ENCODE measurements at regions not wholly inside any gene's neighbourhood (a gene's known extent, or its start where the extent isn't known, plus 50 kb on each side); places are given as distances from the start of the nearest gene placed in this dataset.

DNA sequence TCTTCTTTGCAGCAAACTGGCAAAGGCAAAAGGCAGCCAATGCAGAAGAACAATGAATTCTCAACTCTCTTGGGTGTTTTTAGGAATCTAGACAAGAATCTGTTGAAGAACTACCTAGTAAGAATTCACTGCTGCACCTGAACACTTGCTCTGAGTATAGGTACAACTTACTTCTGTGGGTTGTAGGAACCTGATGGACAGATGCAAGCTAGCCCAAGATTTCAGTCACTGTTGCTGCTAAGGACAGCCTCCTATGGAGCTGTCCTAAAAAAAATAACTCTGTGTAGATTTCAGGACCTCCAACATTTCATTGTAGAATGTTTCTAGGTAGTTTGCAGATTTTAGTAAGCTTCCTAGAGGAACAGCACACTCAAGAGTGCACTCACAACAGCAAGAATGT lies 363.5 kb downstream of the CBLN2 start:
- DNase-seq, result no peak

DNA sequence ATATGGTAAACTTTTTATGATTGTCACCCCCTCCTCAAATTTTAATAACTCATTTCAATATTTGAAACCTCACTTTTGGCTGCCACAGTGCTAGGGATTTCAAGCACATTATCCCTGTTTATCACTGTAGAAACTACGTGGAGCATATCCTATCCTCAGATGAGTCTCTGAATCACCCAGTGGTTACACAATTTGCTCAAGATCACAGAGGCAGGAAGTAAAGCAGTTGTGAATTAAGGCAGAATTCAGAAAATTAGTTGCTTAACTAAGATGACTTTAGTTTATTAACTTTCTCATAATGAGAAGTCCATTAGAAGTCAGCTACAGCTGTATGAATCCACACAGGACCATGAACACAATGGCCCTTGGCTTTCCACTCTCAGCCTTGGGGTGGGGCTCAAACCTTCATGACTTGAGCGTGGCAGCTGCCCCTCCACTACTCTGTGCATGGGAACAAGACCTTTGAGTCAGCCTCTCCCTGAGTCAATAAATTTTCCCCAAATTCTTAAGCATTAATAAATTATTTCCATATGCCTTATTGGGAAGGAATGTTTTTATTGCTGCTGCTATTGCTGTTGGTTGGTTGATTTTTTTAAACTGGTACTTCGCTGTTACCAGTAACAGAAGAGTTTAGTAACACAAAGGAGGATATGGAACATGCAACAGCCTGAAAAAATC lies 369.0 kb downstream of the CBLN2 start:
- DNase-seq, result no peak

DNA sequence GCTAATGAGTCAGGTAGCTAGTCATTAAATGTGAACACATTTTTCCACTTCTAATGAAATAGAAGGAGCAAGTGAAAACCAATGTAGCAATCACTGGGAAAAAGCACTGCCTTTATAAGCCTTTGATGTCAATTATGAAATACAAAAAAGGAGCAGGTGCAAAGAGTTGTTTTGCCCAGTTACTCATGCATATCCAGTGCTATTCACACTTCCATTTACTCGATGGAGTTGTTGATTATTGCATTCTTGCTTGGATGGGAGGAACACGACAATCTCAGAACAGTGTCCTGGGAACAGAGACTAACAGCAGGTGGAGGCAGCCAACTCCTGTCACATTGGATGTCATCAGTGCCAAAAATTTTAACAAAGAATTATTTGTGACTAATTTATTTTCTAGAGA lies 372.5 kb downstream of the CBLN2 start:
- no peak for DNase-seq

DNA sequence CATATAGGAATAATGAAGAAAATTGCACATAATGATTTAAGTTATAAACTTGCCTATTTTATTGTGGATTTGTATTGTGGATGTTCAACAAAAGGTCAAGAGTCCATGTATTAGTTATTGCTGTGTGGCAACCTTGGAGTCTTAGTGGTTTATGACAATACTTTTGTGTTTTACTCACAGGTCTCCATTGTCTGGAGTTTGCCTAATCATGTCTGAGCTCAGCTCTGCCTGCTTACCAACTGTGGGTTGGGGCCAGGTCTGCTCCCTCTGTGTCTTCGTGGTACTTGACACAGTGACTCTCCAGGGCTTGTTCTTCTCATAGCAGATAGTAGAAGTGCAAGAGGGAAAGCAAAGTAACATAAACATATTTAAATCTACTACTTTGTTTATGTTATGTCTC lies 382.5 kb downstream of the CBLN2 start:
- DNase-seq, result no peak

DNA sequence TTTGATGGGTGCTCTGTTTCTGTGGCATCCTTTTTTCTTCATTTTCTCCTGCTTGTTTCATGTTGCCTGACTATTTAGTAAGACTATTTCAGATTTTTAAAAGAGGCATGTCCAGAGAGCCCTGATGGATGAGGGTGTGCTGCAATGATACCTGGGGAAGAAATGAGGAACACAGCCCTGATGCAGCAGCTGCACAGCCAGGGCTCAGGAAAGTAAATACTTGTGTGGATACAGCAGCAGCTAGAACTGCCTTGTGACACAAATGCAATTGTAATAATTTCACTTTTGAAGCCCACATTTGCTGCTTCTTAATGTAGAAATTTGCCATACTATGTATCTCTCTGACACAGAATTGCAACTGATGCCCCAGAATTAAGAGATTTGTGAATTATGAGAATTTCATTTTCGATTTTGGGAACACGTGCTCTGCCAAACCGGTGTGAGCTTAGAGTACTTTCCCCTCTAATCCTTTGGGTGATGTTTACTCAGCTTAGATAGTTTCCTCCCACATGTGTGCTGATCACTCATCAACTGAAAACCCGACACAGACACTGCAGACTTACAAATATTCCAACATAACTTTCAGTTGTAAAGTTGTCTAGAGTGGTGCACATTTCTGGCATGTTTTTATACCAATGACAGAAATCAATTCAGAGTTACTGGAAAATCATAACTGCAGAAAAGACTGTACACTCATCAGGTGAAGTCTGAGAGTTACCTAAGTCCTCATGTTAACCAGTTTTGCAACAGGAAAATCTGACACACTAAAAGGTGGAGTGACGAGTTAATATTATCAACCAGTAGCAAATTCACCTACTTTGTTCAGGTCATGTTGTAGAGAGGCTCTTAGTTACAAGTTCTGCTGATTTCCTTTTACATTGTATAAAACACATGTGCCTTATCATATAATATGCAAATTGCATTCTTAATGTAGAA lies 383.4 kb downstream of the CBLN2 start:
- DNase-seq, result no peak

DNA sequence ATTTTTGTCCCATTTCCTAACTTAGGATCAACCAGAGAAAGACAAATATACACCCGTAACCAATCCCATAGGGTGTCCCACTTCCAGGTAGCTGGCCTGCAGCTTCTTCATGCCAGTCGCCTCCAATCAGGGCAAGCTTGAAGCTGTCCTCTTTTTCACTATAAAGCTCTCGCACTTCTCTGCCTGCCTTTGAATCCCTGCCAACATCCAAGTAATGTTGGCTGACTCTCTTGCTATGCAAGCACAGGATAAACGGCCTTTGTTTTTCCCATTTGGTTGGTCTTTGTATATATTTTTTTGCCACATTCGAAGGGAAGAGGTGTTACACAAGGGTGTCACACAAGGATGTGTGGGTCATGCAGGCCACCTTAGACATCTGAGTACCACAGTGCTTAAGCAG lies 388.8 kb downstream of the CBLN2 start:
- DNase-seq, result no peak

DNA sequence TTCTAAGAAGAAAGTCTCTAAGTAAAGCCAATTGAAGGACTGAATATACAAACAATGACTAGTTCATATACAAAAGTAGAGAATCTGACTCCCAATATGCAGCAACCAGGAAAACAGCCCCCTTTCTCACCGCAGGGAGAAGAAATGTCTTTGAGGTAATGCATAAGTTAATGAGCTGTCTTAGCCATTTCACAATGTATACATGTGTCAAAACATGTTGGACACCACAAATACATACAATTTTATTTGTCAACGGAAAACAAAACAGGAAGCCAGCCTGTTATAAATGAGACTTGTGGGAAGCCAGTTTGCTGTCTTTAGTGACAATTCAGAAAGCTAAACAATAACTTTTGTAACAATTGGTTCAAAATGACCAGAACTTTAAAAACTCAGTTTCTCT lies 389.2 kb downstream of the CBLN2 start:
- DNase-seq, result no peak

DNA sequence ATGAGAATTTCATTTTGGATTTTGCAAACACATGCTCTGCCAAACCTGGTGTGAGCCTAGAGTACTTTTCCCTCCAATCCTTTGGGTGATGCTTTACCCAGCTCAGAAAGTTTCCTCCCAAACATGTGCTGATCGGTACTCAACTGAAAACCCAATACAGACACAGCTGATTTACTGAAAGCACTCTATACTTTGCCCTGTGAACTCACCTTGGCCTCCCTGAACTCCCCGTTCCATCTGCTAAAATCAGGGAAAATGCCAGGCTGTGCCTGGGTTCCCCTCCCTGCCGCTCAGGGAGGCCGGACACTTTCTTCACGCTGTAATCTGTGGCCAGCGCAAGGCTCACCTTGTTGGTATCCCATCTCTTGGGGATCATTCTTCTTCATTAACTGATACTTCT lies 391.2 kb downstream of the CBLN2 start:
- no peak for DNase-seq

DNA sequence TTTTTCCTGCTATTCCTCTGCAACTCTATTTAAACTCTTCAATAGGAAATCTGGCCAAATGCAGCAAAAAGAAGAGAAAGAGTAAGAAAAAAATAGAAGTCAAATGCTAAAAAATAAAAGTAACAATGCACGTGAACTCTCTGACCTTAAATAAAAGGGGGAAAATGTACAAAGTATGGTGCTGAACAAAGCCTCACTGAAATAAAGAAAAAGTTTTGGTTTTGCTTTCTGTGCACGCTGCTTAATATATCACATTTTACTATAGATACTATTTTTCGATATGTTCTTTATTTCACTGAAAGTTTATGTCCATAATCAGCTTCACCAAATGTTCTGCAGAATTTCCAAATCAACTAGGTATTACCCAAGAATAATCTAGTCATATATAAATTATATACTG lies 396.3 kb downstream of the CBLN2 start:
- no peak for DNase-seq

DNA sequence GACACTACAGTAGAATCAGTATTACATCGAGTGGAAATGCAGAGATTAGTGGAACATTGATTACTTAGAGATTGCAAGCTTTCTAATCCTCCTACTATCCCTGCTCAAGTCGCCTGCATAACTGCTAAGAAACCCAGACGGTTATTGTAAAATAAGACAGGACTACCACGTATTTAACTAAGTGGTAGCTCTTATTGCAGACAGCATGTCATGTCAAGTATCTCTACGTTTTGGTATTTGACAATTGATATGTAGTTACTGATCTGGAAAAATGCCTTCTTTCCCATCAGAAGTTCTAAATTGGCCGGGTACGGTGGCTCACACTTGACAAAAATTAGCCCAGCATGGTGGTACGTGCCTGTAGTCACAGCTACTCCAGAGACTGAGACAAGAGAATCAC lies 404.1 kb downstream of the CBLN2 start:
- DNase-seq, result no peak

DNA sequence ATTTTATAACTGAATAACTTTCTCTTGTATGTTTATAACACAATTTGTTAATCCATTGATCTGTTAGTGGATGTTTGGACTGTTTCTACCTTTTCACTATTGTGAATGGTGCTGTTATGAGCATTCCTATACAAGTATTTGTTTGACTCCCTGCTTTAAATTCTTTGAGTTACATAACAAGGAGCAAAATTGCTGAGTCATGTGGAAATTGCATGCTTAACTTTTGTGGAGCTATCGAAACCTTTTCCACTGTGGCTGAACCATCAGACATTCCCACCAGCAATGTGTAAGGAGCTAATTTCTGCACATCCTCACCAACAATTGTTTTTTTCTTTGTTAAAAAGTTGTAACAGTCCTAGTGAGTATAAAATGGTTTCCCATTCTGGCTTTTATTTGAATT lies 415.5 kb downstream of the CBLN2 start:
- DNase-seq, result no peak

DNA sequence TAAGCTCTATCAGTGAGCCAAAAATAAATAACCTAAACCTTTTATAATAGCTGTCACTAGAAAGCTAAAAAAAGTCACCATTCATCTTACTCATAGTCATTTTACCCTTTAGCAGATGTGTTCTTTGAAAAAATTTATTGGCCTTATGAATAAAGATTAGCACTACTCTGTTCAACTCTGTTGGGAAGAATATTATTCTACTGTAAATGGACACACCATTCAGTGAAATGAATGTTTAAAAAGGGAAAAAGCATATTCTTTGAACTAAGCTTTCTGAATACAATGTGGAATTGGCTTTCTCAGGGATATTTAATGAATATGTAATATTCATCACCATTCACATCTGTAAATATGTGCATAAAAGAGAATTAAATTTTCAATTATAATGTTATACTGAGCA lies 422.0 kb downstream of the CBLN2 start:
- DNase-seq, result no peak

DNA sequence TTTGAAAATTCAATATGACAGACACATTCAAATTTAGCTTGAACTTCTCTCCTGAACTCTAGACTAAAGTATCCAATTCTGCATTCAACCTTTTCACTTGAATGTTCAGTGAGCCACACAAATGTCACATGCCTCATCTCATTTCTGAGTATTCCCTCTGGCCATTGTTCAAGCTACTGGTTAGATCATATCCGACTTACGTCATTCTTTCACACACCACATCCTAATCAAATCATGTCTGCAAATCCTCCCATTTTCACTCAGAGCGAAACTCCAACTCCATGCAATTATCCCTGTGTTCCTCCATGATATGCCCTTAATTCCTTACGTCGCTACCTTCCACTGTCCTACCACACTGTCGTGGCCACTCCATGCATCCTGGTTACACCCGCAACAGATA lies 425.1 kb downstream of the CBLN2 start:
- DNase-seq, result no peak

DNA sequence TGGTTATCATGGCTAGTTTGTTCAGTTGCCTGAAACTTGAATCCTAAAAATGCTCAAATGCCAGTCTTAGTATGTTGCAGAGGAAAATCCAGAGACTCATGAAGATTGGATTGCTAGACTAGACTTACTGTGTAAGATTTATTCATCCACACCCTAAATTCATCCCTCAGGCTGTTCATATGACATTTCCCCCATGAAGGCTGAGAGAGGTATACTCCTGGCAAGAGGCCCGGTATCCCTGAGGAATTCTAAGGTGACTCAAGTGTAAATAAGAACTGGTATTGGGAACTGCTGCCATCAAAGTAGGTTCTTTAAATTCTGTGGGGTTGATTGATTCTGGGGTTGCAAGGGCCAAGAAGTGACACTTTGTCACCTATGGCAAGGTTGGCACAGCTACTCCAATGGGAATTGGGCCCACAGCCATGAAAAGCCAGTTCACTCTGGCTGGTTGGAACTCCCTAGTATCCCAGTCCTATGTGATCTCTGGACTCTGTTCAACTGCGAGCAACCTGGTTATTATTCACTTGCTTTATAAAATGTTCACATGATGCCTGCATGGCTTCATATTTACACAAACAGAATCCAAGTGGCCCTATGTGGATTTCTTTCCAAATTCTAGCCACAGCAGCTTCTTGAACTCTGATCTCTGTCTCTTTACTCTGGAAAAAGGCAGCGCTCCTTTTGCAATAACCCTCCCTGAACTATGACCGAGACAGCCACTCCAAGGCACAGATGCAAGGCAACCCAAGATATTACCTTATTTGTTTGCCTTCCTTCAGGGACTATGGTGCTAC lies 429.1 kb downstream of the CBLN2 start:
- no peak for DNase-seq

DNA sequence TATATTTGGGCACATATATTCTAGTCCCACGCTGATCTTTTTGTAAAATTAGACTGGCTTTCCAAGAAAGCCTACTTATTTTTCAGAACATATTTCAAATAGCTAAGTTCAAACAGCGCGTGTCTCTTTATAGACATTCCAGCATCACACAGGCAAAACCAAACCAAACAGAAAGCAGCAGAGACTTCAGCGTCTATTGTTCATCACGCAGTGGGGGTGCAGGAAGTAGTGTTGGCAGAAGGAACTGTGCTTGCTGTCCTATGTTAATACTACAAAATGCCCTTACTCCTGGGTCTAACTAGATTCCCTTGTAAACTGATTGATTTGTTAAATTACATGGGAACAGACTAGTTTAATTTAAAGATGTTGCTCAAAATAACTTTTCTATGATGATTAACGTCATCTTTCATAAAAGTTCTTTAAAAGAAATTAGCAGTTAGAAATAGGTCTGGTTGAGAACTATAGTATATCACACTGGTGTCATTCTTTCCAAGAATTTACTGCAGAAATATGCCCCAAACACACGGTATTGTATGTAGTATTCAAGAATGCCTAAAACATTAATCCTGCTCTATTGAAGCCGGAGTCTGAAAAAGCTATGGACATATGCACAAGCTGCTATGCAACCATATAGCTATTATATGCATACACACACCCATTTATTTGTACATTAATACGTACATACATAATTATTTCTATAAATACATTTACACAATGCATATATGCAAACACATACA lies 436.3 kb downstream of the CBLN2 start:
- DNase-seq, result no peak

DNA sequence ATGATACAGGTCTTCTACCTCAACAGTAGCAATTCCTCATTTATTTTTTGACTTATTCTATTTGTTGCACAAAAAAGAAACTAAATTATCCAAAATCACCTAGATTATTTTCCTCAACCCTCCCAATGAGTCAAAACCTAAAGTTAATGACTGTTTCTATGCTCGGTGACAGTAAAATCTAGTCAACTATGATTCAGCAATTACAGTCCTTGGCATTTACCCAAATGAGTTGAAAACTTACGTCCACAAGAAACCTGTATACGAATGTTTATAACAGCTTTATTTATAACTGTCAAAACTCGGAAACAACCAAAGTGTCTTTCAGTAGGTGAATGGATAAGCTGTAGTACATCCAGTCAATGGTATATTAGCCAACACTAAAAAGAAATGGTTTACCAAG lies 439.3 kb downstream of the CBLN2 start:
- DNase-seq, result no peak

DNA sequence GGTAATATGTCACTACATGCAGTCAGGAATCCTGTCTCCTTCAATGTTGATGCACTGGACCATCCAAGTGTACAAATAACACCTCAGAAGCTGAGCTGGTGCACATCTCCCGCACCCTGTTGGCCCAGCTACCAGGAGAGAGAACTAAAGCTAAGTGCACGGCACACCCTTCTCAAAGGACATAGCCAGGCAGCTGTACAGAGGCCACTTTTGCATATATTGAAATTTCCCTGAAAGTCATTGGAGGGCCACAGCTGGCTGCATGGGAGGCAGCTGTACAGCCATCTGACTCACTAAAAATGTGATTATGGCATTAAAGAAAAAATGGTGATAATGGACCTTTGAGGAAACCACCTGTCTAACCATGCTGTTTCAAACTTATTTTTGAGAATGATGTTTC lies 441.7 kb downstream of the CBLN2 start:
- DNase-seq, result no peak

DNA sequence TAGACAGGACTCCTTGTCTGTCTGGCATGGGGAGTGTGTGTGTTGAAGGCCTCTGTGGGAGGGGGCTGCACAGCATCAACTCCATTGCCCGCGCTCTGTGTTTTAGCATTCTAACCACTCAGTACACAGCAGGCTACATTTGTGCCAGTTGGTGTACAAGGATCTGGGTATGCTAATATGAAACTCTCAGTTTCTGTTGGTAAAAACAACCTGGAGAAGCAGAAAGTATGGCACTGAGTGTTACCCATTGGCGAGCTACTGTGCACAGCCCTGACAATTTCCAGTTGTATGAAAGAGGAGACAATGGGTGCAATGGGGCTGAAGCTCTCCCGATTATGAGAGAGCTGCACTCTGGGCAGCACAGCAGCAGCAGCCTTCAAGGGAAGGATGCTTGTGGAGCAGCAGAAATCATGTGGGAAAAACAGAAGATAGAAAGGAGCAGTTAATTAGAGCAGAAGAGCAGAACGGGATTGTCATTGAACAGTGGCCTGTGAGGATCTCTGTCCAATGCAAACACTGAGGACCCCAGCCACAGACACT lies 443.6 kb downstream of the CBLN2 start:
- no peak for DNase-seq

DNA sequence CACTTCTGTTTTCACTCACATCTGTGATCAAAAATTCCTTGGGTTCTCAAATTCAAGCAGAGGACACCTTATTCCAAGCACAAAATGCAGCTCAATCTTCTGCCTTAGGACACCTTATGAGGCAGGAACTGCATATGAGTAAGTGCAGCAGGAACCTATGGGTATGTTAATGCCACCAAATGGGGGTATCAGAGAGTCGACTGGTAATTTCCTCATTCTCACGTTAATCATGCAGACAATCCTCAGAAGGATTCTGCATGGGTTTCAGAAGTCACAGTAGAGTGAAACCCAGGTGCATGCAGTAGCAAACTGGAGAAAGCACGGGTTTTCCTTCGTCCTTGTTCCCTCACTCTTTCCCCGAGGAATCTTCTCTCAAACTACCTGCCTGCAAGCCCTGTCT lies 452.8 kb downstream of the CBLN2 start:
- DNase-seq, result no peak

DNA sequence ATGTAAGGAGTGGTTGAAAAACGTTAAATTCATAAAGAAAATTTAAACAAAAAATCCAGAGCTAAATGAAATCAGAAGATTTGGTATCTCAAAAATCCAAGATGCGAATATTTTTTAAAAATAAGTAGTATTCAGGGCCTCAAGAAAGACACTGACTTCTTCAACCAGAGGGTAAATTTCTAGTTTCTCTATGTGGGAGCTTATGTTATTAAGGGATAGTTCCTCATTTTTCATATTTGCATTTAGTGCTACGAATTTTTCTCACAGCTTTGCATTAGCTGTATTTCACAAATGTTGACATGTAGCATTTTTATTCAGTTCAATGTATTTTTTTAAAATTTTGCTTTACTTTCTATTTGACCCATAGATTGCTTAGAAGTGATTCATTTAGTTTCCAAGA lies 454.7 kb downstream of the CBLN2 start:
- DNase-seq, result no peak

DNA sequence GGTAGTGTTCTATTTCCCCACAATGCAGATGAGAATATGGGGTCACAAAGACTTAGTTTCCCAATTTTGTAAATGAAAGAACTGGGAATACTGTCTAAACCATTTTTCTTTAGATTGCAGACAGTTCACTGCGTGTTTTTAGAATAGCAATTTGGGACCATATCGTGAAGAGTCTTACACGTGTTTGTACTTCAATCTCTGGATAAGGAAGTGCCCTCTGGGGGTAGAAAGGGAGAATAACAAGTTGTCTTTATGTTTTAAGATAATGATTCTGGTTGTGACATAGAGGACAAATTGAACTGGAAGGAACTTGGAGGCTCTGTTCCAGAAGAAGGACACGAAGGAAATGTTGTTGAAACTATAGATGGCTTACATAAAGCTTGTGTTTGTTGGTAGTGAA lies 457.7 kb downstream of the CBLN2 start:
- DNase-seq, result no peak

DNA sequence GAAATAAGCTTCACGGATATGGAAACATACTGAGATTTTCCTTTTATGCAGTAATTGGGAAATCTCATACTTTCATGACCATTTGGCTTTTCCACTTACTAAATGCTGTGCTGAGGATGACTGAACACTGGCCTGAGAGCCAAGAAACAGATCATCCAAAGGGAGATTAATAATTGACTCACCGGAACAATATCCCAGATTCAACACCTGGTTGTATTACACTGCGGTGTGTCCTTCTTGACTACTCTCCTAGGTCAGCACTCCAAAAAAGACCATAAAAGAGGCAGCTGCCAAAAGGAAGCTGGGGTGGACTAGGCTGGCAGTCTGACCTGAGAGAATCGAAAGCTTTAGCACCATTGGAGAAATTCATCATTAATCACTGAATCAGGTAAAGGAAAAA lies 469.1 kb downstream of the CBLN2 start:
- DNase-seq, result no peak

DNA sequence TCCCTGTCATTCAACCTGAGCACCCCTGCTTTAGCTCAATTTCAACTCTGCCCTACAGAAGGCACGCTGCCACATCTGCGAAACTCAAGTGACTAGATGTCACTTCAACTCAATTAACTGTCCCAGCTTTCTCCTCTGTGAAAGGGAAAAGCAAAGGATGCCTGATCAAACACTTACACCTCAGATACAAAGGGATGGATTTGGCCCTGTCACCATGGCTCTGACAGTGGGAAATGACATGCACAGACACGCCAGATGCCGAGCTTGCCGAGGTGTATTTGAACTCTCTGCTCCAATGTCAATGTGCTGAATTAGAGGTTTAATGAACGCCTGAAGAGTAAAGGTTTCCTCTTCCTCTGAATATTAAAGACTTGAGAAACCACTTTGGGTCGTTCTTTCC lies 481.1 kb downstream of the CBLN2 start:
- DNase-seq, result no peak
